Stomach (tissue), 4 donors: ENCODE measurements at regions not wholly inside any gene's neighbourhood (a gene's known extent, or its start where the extent isn't known, plus 50 kb on each side); places are given as distances from the start of the nearest gene placed in this dataset.

Source experiments
- CTCF ChIP-seq, 7 experiments: fragments of 450-650 bp in 4 of 7; fragments of 200-600 bp in 3 of 7; sonication (generic) in 3 of 7; IDR thresholded peaks; one replicate each; pipeline ENCODE4 v1.5.1; 2016 to 2019; ENCODE audit warnings: antibody characterized with exemption in 7 of 7, control low read depth in 2 of 7, mild to moderate bottlenecking in 1 of 7
- EP300 ChIP-seq: sonication (generic); formaldehyde crosslinking; IDR thresholded peaks from one replicate; pipeline ENCODE4 v1.6.1; 2017; ENCODE audit warnings: antibody characterized with exemption
- POLR2A ChIP-seq, 4 donors: fragments of 450-650 bp; IDR thresholded peaks; one replicate each; pipeline ENCODE4 v1.6.1; 2016; ENCODE audit warnings: antibody characterized with exemption in 4 of 4, control low read depth in 2 of 4, mild to moderate bottlenecking in 1 of 4, moderate library complexity in 1 of 4
- POLR2AphosphoS5 ChIP-seq, 3 donors: sonication (generic); formaldehyde crosslinking; IDR thresholded peaks; one replicate each; pipeline ENCODE4 v1.6.1; 2016; ENCODE audit warnings: antibody characterized with exemption in 3 of 3

- TF ChIP-seq CTCF (IDR thresholded peaks at IDR 0.05) (no peak), EP300 (no peak), POLR2AphosphoS5 (IDR thresholded peaks at IDR 0.05) (no peak), POLR2A (IDR thresholded peaks at IDR 0.05) (no peak)
Measured at GRCh38 chr4:13852411-13852810, 224.9 kb upstream of the BOD1L1 start.
